ENCODE measurements at regions not wholly inside any gene's neighbourhood (a gene's known extent, or its start where the extent isn't known, plus 50 kb on each side); places are given as distances from the start of the nearest gene placed in this dataset.

DNA sequence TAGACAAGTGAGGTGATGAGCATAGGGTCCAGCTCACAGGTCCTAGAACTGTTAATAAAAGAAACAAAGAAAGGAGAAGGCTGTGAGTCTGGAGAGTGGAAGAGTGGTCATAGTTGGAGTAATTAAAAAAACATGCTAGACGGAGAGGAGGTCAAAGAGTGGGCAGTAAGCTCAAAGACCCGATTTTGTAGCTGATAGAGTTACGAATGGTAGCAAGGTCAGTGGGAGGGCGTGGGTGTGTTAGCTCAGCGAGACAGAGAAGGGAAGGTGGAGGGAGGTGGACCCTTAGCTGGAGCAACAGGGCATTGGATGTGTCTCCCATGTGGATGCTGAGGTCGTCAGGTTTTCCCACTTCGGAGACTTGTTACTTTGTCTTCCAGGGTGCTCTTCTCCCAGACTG, 431.7 kb downstream of the CDH26 start:
- no peaks in the 10 kb centered on the region for H3K36me3 ChIP-seq (ENCODE audit: control insufficient read depth, insufficient read depth, low read length)
- in situ Hi-C loops (cut with MboI; ENCODE audit: low sequenced_read_pairs), result no loop called here

More for the DNA sequence above, 431.7 kb downstream of the CDH26 start:
- Histone ChIP-seq H3K14ac (replicated peaks; ENCODE audit: low read depth, low read length) (no peak overlapping the region), H3K23ac (ENCODE audit: low read depth, low read length) (no peak overlapping the region), H3K79me1 (ENCODE audit: low read depth in 1 of 2, low read length in 2 of 2) (no peaks in the 10 kb centered on the region), H3K9me3 (ENCODE audit: control insufficient read depth, insufficient read depth, low read length) (peaks cover 19% of the 10 kb centered on the region), H4K5ac (ENCODE audit: low read depth, low read length) (no peak overlapping the region), H3K4me2 (ENCODE audit: low read depth, low read length) (no peak overlapping the region), H3K4ac (ENCODE audit: low read depth, low read length) (no peak overlapping the region), H4K20me1 (ENCODE audit: insufficient read depth, low read length) (no peaks in the 10 kb centered on the region), H2AFZ (replicated peaks; ENCODE audit: low read length, poor library complexity) (no peak overlapping the region), H2AK9ac (replicated peaks; ENCODE audit: low read depth, low read length, poor library complexity) (no peak overlapping the region), H4K8ac (ENCODE audit: low read depth in 2 of 2, low read length in 2 of 2) (no peak overlapping the region), H3K4me1 (ENCODE audit: control insufficient read depth, insufficient read depth, low read length) (no peaks in the 10 kb centered on the region), H3K4me3 (ENCODE audit: insufficient read depth, low read depth, low read length) (no peak overlapping the region), H3K18ac (ENCODE audit: low read depth, low read length) (no peak overlapping the region), H2BK5ac (ENCODE audit: low read depth, low read length, poor library complexity, severe bottlenecking) (no peak overlapping the region), H2AK5ac (ENCODE audit: low read depth, low read length) (no peak overlapping the region), H3K27ac (ENCODE audit: insufficient read depth, low read length) (no peak overlapping the region), H4K91ac (ENCODE audit: insufficient read depth, low read depth, low read length) (no peak overlapping the region), H3K56ac (ENCODE audit: extremely low read depth, insufficient read depth, low read length) (no peak overlapping the region), H3K9ac (ENCODE audit: low read depth, low read length) (no peak overlapping the region), H2BK15ac (ENCODE audit: low read depth, low read length) (no peak overlapping the region), H3K27me3 (ENCODE audit: control insufficient read depth, insufficient read depth, low read length) (no peaks in the 10 kb centered on the region), H3K9me1 (ENCODE audit: insufficient read depth, low read length) (no peaks in the 10 kb centered on the region), H2BK20ac (ENCODE audit: low read depth, low read length) (no peak overlapping the region), H2BK120ac (ENCODE audit: low read depth, low read length) (no peak overlapping the region)
- ChIA-PET CTCF (no interaction called here), POLR2A (ENCODE audit: unreplicated experiment) (no interaction called here)
- ATAC-seq (ENCODE audit: low read depth) (no peak), DNase-seq (no peak)
- no TSS peak for BruUV-seq (replicated peaks)
- dilution Hi-C loops (cut with HindIII; ENCODE audit: low sequenced_read_pairs, unreplicated experiment) (no loop called here), intact Hi-C loops (cut with micrococcal nuclease) (no loop called here)
- WGBS, 2 experiments (ENCODE audit: extremely low coverage in 2 of 2, insufficient read length in 1 of 2), result 20% methylated on average over 2 of the region's 7 CpGs; no CpG with 5 or more reads in 1 of the 2 experiments
- TF ChIP-seq CHD1 (IDR thresholded peaks at IDR 0.05; ENCODE audit: low read depth, low read length) (no peak), MAFK (IDR thresholded peaks at IDR 0.05; ENCODE audit: low read depth, low read length) (no peak), RAD21 (IDR thresholded peaks at IDR 0.05; ENCODE audit: low read length) (no peak), USF2 (IDR thresholded peaks at IDR 0.05; ENCODE audit: low read depth, low read length) (no peak), MXI1 (IDR thresholded peaks at IDR 0.05; ENCODE audit: borderline replicate concordance, low read depth, low read length) (no peak)
